Activated T-cell treated with anti-CD3 and anti-CD28 coated beads, Interleukin-2, amount 50 U/mL, for 4 hours (primary cell): ENCODE measurements at regions not wholly inside any gene's neighbourhood (a gene's known extent, or its start where the extent isn't known, plus 50 kb on each side); places are given as distances from the start of the nearest gene placed in this dataset.

Source experiments
- ATAC-seq, 2 donors: fragments of 200-7000 bp; cut with Tn5 transposase; one replicate each; pipeline ENCODE4 v1.10.0; 2021
- DNase-seq: peaks from one replicate; pipeline ENCODE4 v3.0.0-alpha.2; 2020
- H3K27me3 Mint-ChIP-seq: one replicate; pipeline ENCODE4 v1.8.0; 2021; ENCODE audit warnings: low read depth, mixed read lengths
- H3K36me3 Mint-ChIP-seq: one replicate; pipeline ENCODE4 v1.8.0; 2022; ENCODE audit warnings: mixed read lengths; ENCODE audit not compliant: insufficient read depth
- H3K4me1 Mint-ChIP-seq: one replicate; pipeline ENCODE4 v1.8.0; 2021; ENCODE audit warnings: low read depth, mixed read lengths
- H3K4me3 Mint-ChIP-seq: one replicate; pipeline ENCODE4 v1.8.0; 2021; ENCODE audit warnings: mild to moderate bottlenecking, moderate library complexity, mixed read lengths
- H3K9me3 Mint-ChIP-seq: one replicate; pipeline ENCODE4 v1.8.0; 2021; ENCODE audit warnings: mixed read lengths

DNA sequence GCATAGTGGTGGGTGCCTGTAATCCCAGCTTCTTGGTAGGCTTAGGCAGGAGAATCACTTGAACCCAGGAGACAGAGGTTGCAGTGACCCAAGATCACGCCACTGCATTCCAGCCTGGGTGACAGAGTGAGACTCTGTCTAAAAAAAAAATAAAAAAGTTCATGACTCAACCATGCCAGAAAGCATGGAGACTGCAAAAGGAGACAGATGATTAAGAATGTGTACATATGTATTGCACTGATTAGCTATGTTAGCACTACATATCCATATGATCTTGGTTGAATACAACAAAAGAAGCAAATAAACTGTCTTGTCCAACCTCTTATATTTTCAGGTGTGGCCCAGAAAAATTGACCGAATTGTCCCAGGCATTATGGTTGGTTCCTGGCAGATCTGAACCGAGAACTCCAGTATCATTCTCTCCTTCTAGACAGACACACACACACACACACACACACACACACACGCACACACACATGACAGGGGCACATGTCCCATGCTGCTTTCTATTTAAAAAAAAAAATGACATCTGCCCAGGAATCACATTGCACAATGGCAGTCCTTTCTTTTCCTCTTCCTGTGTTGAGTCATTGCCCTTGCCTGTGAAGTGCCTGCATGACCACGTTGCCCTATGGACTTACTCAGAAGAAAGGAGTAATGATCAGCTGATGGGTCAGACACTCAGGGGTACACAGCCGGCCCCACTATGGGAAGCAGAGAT is 65.6 kb downstream of the MYCN start:
- no peak overlapping the region for H3K4me3 Mint-ChIP-seq
- no peaks in the 10 kb centered on the region for H3K27me3 Mint-ChIP-seq
- no peaks in the 10 kb centered on the region for H3K4me1 Mint-ChIP-seq
- H3K36me3 Mint-ChIP-seq = no peaks in the 10 kb centered on the region
- ATAC-seq (peak in 1 of 2 donors; percentile 18), DNase-seq (no peak)
- H3K9me3 Mint-ChIP-seq = no peaks in the 10 kb centered on the region

DNA sequence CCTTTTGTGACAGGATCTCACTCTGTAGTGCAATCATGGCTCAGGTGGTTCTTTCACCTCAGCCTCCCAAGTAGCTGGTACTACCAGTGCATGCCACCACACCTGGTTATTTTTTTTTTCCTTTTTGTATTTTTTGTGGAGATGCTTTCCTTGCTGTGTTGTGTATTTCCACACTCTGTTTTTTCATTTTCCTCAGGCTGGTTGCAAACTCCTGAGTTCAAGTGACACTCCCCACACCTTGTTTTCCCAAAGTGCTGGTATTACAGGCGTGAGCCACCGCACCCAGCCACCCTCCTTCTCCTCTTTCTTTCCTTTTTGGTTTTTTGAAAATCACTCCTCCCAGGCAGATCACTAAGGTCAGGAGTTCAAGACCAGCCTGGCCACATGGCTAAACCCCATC is 65.0 kb downstream of the MYCN start:
- H3K27me3 Mint-ChIP-seq = no peaks in the 10 kb centered on the region
- DNase-seq (no peak), ATAC-seq (no peak)
- no peaks in the 10 kb centered on the region for H3K36me3 Mint-ChIP-seq
- H3K4me3 Mint-ChIP-seq = no peak overlapping the region
- no peaks in the 10 kb centered on the region for H3K9me3 Mint-ChIP-seq
- no peaks in the 10 kb centered on the region for H3K4me1 Mint-ChIP-seq

DNA sequence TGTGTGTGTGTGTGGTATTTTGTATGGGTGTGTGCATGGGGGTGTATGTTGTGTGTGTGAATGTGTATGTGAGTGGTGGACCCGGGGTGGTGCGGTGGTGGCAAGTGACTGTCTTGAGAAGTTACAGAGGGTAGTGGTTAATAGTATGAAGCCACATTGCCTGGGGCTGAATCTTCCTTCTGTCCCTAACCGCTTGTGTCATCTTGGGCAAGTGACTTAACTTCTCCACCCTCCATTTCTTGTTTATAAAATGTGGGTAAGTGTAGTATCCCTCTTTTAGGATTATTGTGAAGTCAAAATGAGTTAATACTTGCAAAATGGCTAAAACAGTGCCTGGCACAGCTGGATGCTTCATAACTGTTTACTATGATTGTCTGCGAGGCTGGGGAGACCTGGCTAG is 63.5 kb downstream of the MYCN start:
- H3K4me3 Mint-ChIP-seq = no peak overlapping the region
- DNase-seq = no peak
- H3K27me3 Mint-ChIP-seq = no peaks in the 10 kb centered on the region
- H3K9me3 Mint-ChIP-seq = no peaks in the 10 kb centered on the region
- ATAC-seq = no peak
- no peaks in the 10 kb centered on the region for H3K36me3 Mint-ChIP-seq
- no peaks in the 10 kb centered on the region for H3K4me1 Mint-ChIP-seq

DNA sequence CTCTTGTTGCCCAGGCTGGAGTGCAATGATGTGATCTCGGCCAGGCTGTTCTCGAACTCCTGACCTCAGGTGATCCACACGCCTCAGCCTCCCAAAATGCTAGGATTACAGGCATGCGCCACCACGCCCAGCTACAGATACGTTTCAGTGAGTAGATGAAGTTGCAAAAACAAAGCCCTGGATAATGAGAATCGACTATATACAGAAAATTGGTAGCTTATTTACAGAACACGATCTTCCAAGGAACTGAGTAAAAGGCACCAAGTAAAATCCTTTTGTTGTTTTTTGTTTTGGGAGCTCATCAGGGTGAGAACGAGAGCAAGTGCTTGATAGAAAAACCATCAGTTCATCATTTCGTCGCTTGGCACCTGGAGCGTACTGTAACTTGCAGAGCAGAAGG is 62.8 kb downstream of the MYCN start:
- DNase-seq = no peak
- Mint-ChIP-seq H3K27me3 (no peaks in the 10 kb centered on the region), H3K9me3 (no peaks in the 10 kb centered on the region), H3K4me1 (no peaks in the 10 kb centered on the region), H3K36me3 (no peaks in the 10 kb centered on the region), H3K4me3 (no peak overlapping the region)
- ATAC-seq = no peak

DNA sequence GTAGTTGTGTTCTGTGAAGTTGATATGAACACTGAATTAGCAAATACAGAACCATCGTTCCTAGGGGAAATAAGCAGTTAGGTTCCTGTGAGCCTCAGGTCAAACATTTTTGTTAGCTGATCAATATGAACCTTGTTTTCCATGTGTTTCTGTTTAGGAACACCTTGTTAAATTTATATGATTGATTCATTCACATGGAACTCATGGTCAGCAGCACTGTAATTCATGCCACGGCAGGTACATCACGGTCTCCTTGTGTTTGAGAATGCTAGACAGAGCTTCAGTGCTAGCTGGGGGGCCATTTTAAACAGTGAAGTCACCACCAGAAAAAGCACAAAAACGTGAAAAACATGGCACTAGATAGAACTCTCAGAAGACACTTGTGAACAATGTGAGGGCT is 62.2 kb downstream of the MYCN start:
- Mint-ChIP-seq H3K4me1 (no peaks in the 10 kb centered on the region), H3K27me3 (no peaks in the 10 kb centered on the region), H3K4me3 (no peak overlapping the region), H3K9me3 (no peaks in the 10 kb centered on the region), H3K36me3 (no peaks in the 10 kb centered on the region)
- no peak for ATAC-seq
- DNase-seq = no peak

DNA sequence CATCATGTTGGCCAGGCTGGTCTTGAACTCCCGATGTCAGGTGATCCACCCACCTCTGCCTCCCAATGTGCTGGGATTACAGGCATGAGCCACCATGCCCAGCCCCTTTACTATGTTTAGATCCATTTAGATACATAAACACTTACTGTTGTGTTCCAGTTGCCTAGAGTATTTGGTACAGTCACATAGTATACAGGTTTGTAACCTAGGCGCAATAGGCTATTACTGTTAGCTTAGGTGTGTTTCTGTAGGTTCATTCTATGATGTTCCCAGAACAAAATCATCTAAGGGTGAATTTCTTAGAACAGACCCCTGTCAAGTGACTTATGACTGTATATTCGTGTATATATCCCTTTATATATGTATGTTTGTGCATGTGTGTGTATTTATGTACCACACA is 61.8 kb downstream of the MYCN start:
- no peak for DNase-seq
- H3K36me3 Mint-ChIP-seq = no peaks in the 10 kb centered on the region
- no peaks in the 10 kb centered on the region for H3K9me3 Mint-ChIP-seq
- H3K27me3 Mint-ChIP-seq = no peaks in the 10 kb centered on the region
- no peak for ATAC-seq
- no peaks in the 10 kb centered on the region for H3K4me1 Mint-ChIP-seq
- no peak overlapping the region for H3K4me3 Mint-ChIP-seq

DNA sequence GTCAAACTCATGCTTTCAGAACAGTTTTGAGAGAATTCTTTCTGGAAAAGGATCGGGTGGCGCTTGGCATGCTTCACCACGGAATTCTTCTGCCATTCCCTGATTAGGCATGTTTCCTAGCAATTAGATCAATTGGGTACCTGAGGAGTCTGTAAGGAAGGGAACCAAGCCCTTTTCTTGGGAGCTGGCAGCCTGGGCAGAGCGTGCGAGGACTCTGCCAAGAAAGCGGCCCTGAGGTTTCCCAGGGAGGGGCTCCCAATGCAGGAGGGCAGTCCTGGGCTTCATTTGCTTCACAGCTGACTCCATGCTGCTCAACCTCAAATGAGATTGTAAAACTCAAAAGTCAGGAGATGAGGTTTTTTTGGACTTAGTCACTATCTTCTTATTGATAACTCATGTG is 60.3 kb downstream of the MYCN start:
- no peak for DNase-seq
- Mint-ChIP-seq H3K4me1 (no peaks in the 10 kb centered on the region), H3K36me3 (no peaks in the 10 kb centered on the region), H3K9me3 (no peaks in the 10 kb centered on the region), H3K4me3 (no peak overlapping the region), H3K27me3 (no peaks in the 10 kb centered on the region)
- ATAC-seq = no peak

DNA sequence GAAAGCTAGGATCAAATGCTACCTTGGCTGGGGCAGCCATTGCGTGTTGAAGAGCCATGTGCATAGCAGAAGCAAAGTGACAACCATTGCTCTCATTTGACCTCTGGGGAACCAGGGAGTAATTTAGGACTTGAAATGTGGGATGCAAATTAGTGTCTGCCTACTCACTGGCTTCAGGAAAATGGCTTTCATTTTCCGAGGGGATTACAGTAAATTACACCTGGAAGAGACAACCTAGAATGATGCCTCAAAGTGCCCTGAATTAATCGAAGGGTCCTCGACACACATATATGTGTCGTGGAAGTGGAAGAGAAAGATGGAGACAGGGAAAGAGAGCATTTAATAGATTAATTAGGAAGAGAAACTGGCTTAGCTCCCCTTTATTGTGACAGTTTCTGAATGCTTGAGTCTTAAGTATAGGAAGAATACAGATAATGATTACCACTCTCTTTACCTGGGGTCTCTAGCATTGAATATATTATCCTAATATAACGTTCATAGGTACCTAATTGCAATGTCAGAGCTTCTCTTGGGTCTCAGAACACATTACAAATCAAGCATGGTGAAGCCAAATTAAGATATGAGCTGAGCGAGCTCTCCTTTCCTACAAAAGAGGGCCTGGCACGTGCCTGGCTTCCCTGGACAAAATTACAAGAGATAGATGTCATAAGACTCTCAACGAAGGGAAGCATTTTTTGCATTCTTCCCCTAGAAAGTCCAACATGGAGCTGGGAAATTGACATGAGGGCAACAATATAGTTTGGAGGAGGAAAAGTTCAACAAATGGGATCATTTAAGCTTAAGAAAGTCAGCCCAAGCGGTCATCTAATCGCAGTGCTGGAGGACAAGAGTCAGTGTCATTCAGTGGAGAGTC is 59.5 kb downstream of the MYCN start:
- Mint-ChIP-seq H3K9me3 (no peaks in the 10 kb centered on the region), H3K36me3 (no peaks in the 10 kb centered on the region), H3K27me3 (no peaks in the 10 kb centered on the region), H3K4me3 (no peak overlapping the region), H3K4me1 (no peaks in the 10 kb centered on the region)
- ATAC-seq (no peak), DNase-seq (no peak)

DNA sequence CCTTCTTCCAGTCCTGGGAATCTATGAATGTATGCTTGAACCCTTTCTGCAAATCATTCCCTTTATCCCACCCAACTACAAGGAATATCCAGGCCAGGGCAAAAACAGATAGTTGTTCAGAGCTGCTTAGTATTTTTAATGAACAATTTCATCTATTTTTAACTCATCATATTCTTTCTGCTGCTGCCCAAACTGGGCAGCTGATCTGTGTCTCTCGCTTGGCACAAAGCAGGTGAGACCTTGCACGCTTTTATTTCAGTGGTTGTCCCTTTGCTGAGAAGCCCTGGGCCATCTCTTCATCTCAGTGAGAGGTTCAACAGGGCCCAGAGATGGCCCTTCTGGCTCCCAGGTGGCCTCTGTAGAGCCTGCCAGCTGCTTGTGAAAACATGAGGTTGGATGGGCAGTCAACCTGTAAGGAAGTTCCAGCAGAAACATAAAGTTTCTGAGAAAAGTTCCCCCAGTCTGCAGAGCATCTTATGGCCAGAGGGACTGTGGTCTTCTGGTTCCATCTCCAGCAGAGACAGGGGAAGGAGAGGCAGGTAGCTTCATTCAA is 57.5 kb downstream of the MYCN start:
- DNase-seq (no peak), ATAC-seq (no peak)
- no peaks in the 10 kb centered on the region for H3K4me1 Mint-ChIP-seq
- H3K27me3 Mint-ChIP-seq = no peaks in the 10 kb centered on the region
- no peaks in the 10 kb centered on the region for H3K36me3 Mint-ChIP-seq
- H3K9me3 Mint-ChIP-seq = no peaks in the 10 kb centered on the region
- H3K4me3 Mint-ChIP-seq = no peak overlapping the region

DNA sequence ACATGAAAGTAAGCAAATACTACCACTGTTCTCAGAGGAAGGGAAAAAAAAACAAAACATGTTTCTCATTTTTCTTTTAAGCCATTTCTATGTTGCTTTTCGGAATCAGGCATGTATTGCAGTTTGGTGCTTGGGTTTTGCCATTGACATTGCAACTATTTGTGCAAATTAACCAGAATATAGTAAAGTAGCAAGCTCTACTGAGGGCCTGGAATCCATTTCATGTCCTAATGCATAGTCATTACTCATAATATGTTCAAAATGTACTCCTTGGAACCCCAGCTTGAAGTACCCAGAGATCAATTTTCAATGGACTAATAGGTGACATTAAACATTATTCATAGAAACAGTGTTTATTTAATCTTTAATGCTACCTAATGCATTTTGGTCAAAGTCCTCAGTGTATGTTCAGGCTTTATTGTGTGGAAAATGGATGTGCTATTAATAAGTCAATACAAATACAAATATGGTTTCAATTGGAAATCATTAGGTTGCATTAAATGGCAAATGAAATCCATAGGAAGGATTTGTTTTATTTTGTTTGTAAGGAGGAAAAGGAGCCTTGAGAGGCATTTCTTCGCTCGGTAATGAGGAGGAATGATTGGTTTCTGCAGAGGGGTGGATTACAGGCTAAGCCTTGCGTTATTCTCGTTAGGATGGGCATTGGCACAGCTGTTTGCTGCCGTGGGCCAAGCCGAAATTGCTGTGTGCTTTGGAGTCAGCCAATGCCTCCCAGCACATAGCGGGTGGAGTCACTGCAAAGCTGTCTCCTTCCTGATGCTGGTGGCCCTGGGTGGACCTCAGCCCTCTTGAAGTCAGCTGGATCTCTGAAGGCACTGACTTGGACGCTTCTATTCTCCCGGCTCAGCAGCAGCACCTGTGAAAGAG is 56.4 kb downstream of the MYCN start:
- Mint-ChIP-seq H3K4me3 (no peak overlapping the region), H3K9me3 (no peaks in the 10 kb centered on the region), H3K36me3 (no peaks in the 10 kb centered on the region), H3K4me1 (no peaks in the 10 kb centered on the region), H3K27me3 (peaks cover 2% of the 10 kb centered on the region)
- DNase-seq (no peak), ATAC-seq (no peak)
